ENCODE measurements at regions not wholly inside any gene's neighbourhood (a gene's known extent, or its start where the extent isn't known, plus 50 kb on each side); places are given as distances from the start of the nearest gene placed in this dataset.

- DNase-seq = no peak
- in situ Hi-C loops (cut with HindIII; ENCODE audit: low pct_ligation_motif_present, low pct_unique_long_range_greater_than_20kb, low sequenced_read_pairs) = no loop called here
These were observed 147.9 kb upstream of the BTBD3 start for GRCh38 chr20:11769825-11770224.

GRCh38 chr20:11772226-11772730 lies 145.4 kb upstream of the BTBD3 start:
- no peak for DNase-seq
- in situ Hi-C loops (cut with HindIII; ENCODE audit: low pct_ligation_motif_present, low pct_unique_long_range_greater_than_20kb, low sequenced_read_pairs) = no loop called here

GRCh38 chr20:11776687-11777086 lies 141.0 kb upstream of the BTBD3 start:
- in situ Hi-C loops (cut with HindIII; ENCODE audit: low pct_ligation_motif_present, low pct_unique_long_range_greater_than_20kb, low sequenced_read_pairs) = no loop called here

GRCh38 chr20:11777387-11778205 lies 140.1 kb upstream of the BTBD3 start:
- no peak for DNase-seq
- in situ Hi-C loops (cut with HindIII; ENCODE audit: low pct_ligation_motif_present, low pct_unique_long_range_greater_than_20kb, low sequenced_read_pairs) = no loop called here

More at GRCh38 chr20:11776687-11777086, 141.0 kb upstream of the BTBD3 start:
- DNase-seq = no peak

GRCh38 chr20:11778206-11778570 lies 139.5 kb upstream of the BTBD3 start:
- in situ Hi-C loops (cut with HindIII; ENCODE audit: low pct_ligation_motif_present, low pct_unique_long_range_greater_than_20kb, low sequenced_read_pairs) = no loop called here
- no peak for DNase-seq

- DNase-seq = no peak
- in situ Hi-C loops (cut with HindIII; ENCODE audit: low pct_ligation_motif_present, low pct_unique_long_range_greater_than_20kb, low sequenced_read_pairs) = no loop called here
These were observed 136.8 kb upstream of the BTBD3 start for GRCh38 chr20:11780765-11781369.

GRCh38 chr20:11783102-11783850 lies 134.4 kb upstream of the BTBD3 start:
- in situ Hi-C loops (cut with HindIII; ENCODE audit: low pct_ligation_motif_present, low pct_unique_long_range_greater_than_20kb, low sequenced_read_pairs) = no loop called here
- DNase-seq = no peak

- DNase-seq = no peak
- in situ Hi-C loops (cut with HindIII; ENCODE audit: low pct_ligation_motif_present, low pct_unique_long_range_greater_than_20kb, low sequenced_read_pairs) = no loop called here
These were observed 131.7 kb upstream of the BTBD3 start for GRCh38 chr20:11785885-11786507.

- no peak for DNase-seq
- in situ Hi-C loops (cut with HindIII; ENCODE audit: low pct_ligation_motif_present, low pct_unique_long_range_greater_than_20kb, low sequenced_read_pairs) = no loop called here
These were observed 127.6 kb upstream of the BTBD3 start for GRCh38 chr20:11790046-11790445.

GRCh38 chr20:11791316-11791715 lies 126.4 kb upstream of the BTBD3 start:
- DNase-seq = no peak
- in situ Hi-C loops (cut with HindIII; ENCODE audit: low pct_ligation_motif_present, low pct_unique_long_range_greater_than_20kb, low sequenced_read_pairs) = no loop called here

GRCh38 chr20:11791835-11792567 lies 125.7 kb upstream of the BTBD3 start:
- in situ Hi-C loops (cut with HindIII; ENCODE audit: low pct_ligation_motif_present, low pct_unique_long_range_greater_than_20kb, low sequenced_read_pairs) = no loop called here

GRCh38 chr20:11792568-11792953 lies 125.1 kb upstream of the BTBD3 start:
- no peak for DNase-seq
- in situ Hi-C loops (cut with HindIII; ENCODE audit: low pct_ligation_motif_present, low pct_unique_long_range_greater_than_20kb, low sequenced_read_pairs) = no loop called here

More at GRCh38 chr20:11791835-11792567, 125.7 kb upstream of the BTBD3 start:
- no peak for DNase-seq

- no peak for DNase-seq
- in situ Hi-C loops (cut with HindIII; ENCODE audit: low pct_ligation_motif_present, low pct_unique_long_range_greater_than_20kb, low sequenced_read_pairs) = no loop called here
These were observed 123.2 kb upstream of the BTBD3 start for GRCh38 chr20:11794525-11794924.

- in situ Hi-C loops (cut with HindIII; ENCODE audit: low pct_ligation_motif_present, low pct_unique_long_range_greater_than_20kb, low sequenced_read_pairs) = no loop called here
- no peak for DNase-seq
These were observed 122.5 kb upstream of the BTBD3 start for GRCh38 chr20:11795071-11795615.

GRCh38 chr20:11796026-11796425 lies 121.7 kb upstream of the BTBD3 start:
- in situ Hi-C loops (cut with HindIII; ENCODE audit: low pct_ligation_motif_present, low pct_unique_long_range_greater_than_20kb, low sequenced_read_pairs) = no loop called here
- DNase-seq = peak; percentile 36

- DNase-seq = no peak
- in situ Hi-C loops (cut with HindIII; ENCODE audit: low pct_ligation_motif_present, low pct_unique_long_range_greater_than_20kb, low sequenced_read_pairs) = no loop called here
These were observed 120.5 kb upstream of the BTBD3 start for GRCh38 chr20:11797156-11797555.

- in situ Hi-C loops (cut with HindIII; ENCODE audit: low pct_ligation_motif_present, low pct_unique_long_range_greater_than_20kb, low sequenced_read_pairs) = no loop called here
- DNase-seq = no peak
These were observed 118.4 kb upstream of the BTBD3 start for GRCh38 chr20:11799281-11799684.

All from ACHN (cell line).